ENCODE measurements at regions not wholly inside any gene's neighbourhood (a gene's known extent, or its start where the extent isn't known, plus 50 kb on each side); places are given as distances from the start of the nearest gene placed in this dataset.

DNA sequence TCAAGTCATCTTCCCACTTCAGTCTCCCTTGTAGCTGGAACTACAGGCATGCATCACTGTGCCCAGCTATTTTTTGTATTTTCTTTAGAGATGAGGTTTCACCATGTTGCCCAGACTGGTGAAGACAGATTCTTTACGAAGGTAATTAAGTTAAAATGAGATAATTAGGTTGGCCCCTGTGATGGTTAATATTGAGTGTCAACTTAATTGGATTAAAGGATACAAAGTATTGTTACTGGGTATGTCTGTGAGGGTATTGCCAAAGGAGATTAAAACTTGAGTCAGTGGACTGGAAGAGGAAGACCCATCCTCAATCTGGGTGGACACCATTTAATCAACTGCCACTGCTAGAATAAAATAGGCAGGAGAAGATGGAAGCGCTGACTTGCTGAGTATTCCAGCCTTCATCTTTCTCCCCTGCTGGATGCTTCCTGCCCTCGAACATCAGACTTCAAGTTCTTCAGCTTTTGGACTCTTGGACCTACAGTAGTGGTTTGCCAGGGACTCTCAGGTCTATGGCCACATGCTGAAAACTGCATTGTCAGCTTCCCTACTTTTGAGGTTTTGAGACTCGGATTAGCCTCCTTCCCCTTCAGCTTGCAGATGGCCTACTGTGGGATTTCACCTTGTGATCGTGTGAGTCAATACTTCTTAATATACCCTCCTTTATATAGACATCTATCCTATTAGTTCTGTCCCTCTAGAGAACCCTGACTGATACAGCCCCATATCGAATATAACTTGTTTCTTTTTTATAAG, 269.1 kb downstream of the TMX3 start:
- no peaks in the 10 kb centered on the region for H3K36me3 ChIP-seq
- no peak overlapping the region for H3K27ac ChIP-seq
- TF ChIP-seq POLR2A (IDR thresholded peaks at IDR 0.05) (no peak), EP300 (IDR thresholded peaks at IDR 0.05; ENCODE audit: low read depth) (no peak), POLR2AphosphoS5 (IDR thresholded peaks at IDR 0.05) (no peak)
- TF ChIP-seq, protein P1, sequence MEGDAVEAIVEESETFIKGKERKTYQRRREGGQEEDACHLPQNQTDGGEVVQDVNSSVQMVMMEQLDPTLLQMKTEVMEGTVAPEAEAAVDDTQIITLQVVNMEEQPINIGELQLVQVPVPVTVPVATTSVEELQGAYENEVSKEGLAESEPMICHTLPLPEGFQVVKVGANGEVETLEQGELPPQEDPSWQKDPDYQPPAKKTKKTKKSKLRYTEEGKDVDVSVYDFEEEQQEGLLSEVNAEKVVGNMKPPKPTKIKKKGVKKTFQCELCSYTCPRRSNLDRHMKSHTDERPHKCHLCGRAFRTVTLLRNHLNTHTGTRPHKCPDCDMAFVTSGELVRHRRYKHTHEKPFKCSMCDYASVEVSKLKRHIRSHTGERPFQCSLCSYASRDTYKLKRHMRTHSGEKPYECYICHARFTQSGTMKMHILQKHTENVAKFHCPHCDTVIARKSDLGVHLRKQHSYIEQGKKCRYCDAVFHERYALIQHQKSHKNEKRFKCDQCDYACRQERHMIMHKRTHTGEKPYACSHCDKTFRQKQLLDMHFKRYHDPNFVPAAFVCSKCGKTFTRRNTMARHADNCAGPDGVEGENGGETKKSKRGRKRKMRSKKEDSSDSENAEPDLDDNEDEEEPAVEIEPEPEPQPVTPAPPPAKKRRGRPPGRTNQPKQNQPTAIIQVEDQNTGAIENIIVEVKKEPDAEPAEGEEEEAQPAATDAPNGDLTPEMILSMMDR (IDR thresholded peaks at IDR 0.05) = no peak
- intact Hi-C loops (cut with DNase I; ENCODE audit: low total_unique reads) = no loop called here
- DNase-seq = no peak
- in situ Hi-C loops (cut with MboI; ENCODE audit: low pct_ligation_motif_present in 1 of 4, low pct_unique_long_range_greater_than_20kb in 1 of 4, low sequenced_read_pairs in 3 of 4) = no loop called here
- no peak overlapping the region for H3K4me3 ChIP-seq
- H3K4me1 ChIP-seq = no peaks in the 10 kb centered on the region
- no peaks in the 10 kb centered on the region for H3K27me3 ChIP-seq
- 72 to 86% methylated on average over 4 to 6 of the region's 6 CpGs for WGBS, 2 donors (ENCODE audit: low coverage in 1 of 2)
- no peaks in the 10 kb centered on the region for H3K9me3 ChIP-seq

DNA sequence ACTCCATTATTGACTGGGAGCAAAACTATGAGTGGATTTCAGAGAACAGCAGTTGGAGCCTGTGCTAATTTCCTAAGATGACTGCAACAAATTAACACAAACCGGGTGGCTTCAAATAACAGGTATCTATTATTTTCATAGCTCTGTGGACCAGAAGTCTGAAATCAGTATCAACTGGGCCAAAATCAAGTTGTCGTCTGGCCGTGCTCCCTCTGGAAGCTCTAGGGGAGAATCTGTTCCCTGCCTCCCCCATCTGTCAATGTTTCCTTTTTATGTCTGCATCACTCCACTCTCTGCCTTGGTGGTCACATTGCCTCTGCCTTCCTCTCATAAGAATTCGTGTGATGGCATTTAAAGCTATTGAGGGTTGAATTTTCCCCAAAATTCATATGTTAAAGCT, 269.8 kb downstream of the TMX3 start:
- Histone ChIP-seq H3K27me3 (no peaks in the 10 kb centered on the region), H3K36me3 (no peaks in the 10 kb centered on the region), H3K27ac (no peak overlapping the region), H3K4me1 (no peaks in the 10 kb centered on the region), H3K4me3 (no peak overlapping the region), H3K9me3 (no peaks in the 10 kb centered on the region)
- intact Hi-C loops (cut with DNase I; ENCODE audit: low total_unique reads) = no loop called here
- in situ Hi-C loops (cut with MboI; ENCODE audit: low pct_ligation_motif_present in 1 of 4, low pct_unique_long_range_greater_than_20kb in 1 of 4, low sequenced_read_pairs in 3 of 4) = no loop called here
- TF ChIP-seq POLR2AphosphoS5 (IDR thresholded peaks at IDR 0.05) (no peak), POLR2A (IDR thresholded peaks at IDR 0.05) (no peak), EP300 (IDR thresholded peaks at IDR 0.05; ENCODE audit: low read depth) (no peak)
- TF ChIP-seq, protein P1 (IDR thresholded peaks at IDR 0.05) = no peak
- no peak for DNase-seq
- 49 to 86% methylated on average over 4 of the region's 4 CpGs for WGBS, 2 donors (ENCODE audit: low coverage in 1 of 2)

DNA sequence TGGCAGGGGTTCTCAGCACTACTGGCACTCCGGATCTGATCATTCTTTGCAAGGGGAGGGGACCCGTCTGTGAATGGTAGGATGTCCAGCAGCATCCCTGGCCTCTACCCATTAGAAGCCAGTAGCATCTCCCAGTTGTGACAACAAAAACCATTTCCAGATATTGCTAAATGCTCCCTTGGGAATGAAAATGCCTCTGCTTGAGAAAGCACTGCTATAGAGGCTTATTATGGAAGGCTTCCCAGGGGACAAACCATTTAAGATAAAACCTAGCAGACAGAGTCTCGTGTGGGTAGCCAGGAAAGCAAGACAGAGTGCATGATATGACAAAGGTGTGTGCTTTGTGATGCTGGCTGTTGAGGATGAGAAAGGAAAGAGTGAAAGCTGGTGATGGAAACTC, 273.7 kb downstream of the TMX3 start:
- Histone ChIP-seq H3K36me3 (no peaks in the 10 kb centered on the region), H3K4me3 (no peak overlapping the region), H3K9me3 (no peaks in the 10 kb centered on the region), H3K4me1 (no peaks in the 10 kb centered on the region), H3K27ac (no peak overlapping the region), H3K27me3 (no peaks in the 10 kb centered on the region)
- no peak for DNase-seq
- WGBS, 2 donors (ENCODE audit: low coverage in 1 of 2) = 67 to 72% methylated on average over 1 to 3 of the region's 3 CpGs
- TF ChIP-seq EP300 (IDR thresholded peaks at IDR 0.05; ENCODE audit: low read depth) = no peak
- no peak for TF ChIP-seq POLR2AphosphoS5 (IDR thresholded peaks at IDR 0.05)
- TF ChIP-seq, protein P1 (IDR thresholded peaks at IDR 0.05) = no peak
- no peak for TF ChIP-seq POLR2A (IDR thresholded peaks at IDR 0.05)
- in situ Hi-C loops (cut with MboI; ENCODE audit: low pct_ligation_motif_present in 1 of 4, low pct_unique_long_range_greater_than_20kb in 1 of 4, low sequenced_read_pairs in 3 of 4) = no loop called here
- intact Hi-C loops (cut with DNase I; ENCODE audit: low total_unique reads) = no loop called here

DNA sequence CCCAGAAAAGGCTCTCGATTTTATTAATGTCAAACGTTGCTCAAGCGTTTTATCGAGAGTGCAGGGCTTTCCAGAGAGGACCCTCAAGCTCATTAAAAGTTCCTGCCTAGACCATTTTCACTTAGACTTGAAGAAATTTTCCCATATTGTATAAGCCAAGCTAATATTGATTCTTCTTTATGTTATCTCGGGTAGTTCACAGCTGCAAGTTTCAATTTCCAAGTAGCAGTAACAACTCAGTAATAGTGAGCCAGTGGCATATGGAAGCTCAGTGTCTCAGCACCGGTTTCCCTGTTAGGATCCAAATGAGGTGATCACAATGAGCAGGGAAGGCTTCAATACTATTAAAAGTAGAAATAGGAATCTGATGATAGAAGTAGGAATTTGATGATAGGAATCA, 274.5 kb downstream of the TMX3 start:
- TF ChIP-seq, protein P1 (IDR thresholded peaks at IDR 0.05) = no peak
- no peak for TF ChIP-seq EP300 (IDR thresholded peaks at IDR 0.05; ENCODE audit: low read depth)
- TF ChIP-seq POLR2AphosphoS5 (IDR thresholded peaks at IDR 0.05) = no peak
- no peak for TF ChIP-seq POLR2A (IDR thresholded peaks at IDR 0.05)
- H3K27me3 ChIP-seq = no peaks in the 10 kb centered on the region
- H3K4me1 ChIP-seq = no peaks in the 10 kb centered on the region
- H3K9me3 ChIP-seq = no peaks in the 10 kb centered on the region
- intact Hi-C loops (cut with DNase I; ENCODE audit: low total_unique reads) = no loop called here
- H3K4me3 ChIP-seq = no peak overlapping the region
- in situ Hi-C loops (cut with MboI; ENCODE audit: low pct_ligation_motif_present in 1 of 4, low pct_unique_long_range_greater_than_20kb in 1 of 4, low sequenced_read_pairs in 3 of 4) = no loop called here
- no peak for DNase-seq
- no peak overlapping the region for H3K27ac ChIP-seq
- 78 to 86% methylated on average over 6 of the region's 6 CpGs for WGBS, 2 donors (ENCODE audit: low coverage in 1 of 2)
- no peaks in the 10 kb centered on the region for H3K36me3 ChIP-seq
